H1 (cell line): ENCODE measurements at regions not wholly inside any gene's neighbourhood (a gene's known extent, or its start where the extent isn't known, plus 50 kb on each side); places are given as distances from the start of the nearest gene placed in this dataset.

ENCODE experiments used
- CTCF ChIA-PET: fragments of 300-600 bp; sonication (Branson Sonifier 250); formaldehyde crosslinking; loops from one replicate; lab custom pipeline; 2021; ENCODE audit not compliant: partially characterized antibody; lab: Charles Lee
- POLR2A ChIA-PET: fragments of 300-600 bp; sonication (Branson Sonifier 250); formaldehyde crosslinking; loops from one replicate; lab custom pipeline; 2021; ENCODE audit warnings: inconsistent platforms; ENCODE audit not compliant: partially characterized antibody; lab: Charles Lee
- DNase-seq, 2 experiments: peaks; one replicate each; pipeline versions ENCODE4 v3.0.0 to v3.0.0-alpha.2; 2010 to 2022; ENCODE audit warnings: low spot score in 2 of 2, low read depth in 1 of 2, mixed read lengths in 1 of 2
- FAIRE-seq: peaks from 2 replicates; lab custom pipeline; 2011; peaks lifted over from hg19 to GRCh38; lab: Jason Lieb, UNC
- H2AFZ ChIP-seq: 2 replicates; pipeline ENCODE4 v1.8.1; 2012; ENCODE audit warnings: low read length, inconsistent platforms
- H2AK5ac ChIP-seq: 2 replicates; pipeline ENCODE4 v1.6.1; 2013; ENCODE audit warnings: low read depth, low read length
- H2BK120ac ChIP-seq: replicated peaks from 2 replicates; pipeline ENCODE3; 2013; ENCODE audit warnings: low read depth, low read length, inconsistent platforms
- H2BK12ac ChIP-seq: 2 replicates; pipeline ENCODE4 v1.6.1; 2013; ENCODE audit warnings: low read depth, low read length
- H2BK15ac ChIP-seq: 2 replicates; pipeline ENCODE4 v1.6.1; 2013; ENCODE audit warnings: low read length
- H2BK20ac ChIP-seq: 2 replicates; pipeline ENCODE4 v1.6.1; 2013; ENCODE audit warnings: low read length
- H2BK5ac ChIP-seq: 2 replicates; pipeline ENCODE4 v1.6.1; 2013; ENCODE audit warnings: low read depth, low read length
- H3K14ac ChIP-seq: 2 replicates; pipeline ENCODE4 v1.6.1; 2013; ENCODE audit warnings: inconsistent platforms; ENCODE audit not compliant: insufficient read length
- H3K18ac ChIP-seq: 2 replicates; pipeline ENCODE4 v1.6.1; 2013; ENCODE audit warnings: low read length; ENCODE audit errors: extremely low read depth
- H3K23ac ChIP-seq: 2 replicates; pipeline ENCODE4 v1.6.1; 2013; ENCODE audit warnings: inconsistent platforms; ENCODE audit not compliant: insufficient read length
- H3K23me2 ChIP-seq: 2 replicates; pipeline ENCODE4 v1.6.1; 2013; ENCODE audit warnings: low read depth, low read length
- H3K27ac ChIP-seq: 2 replicates; pipeline ENCODE4 v1.6.1; 2011; ENCODE audit warnings: low read depth, low read length, inconsistent platforms
- H3K27me3 ChIP-seq, 4 experiments: replicated peaks in 1 of 4; 1 replicate in 1 of 4; 2 replicates in 3 of 4; pipeline versions ENCODE4 v1.6.1 to v1.8.1; 2011 to 2013; ENCODE audit warnings: low read length in 3 of 4, mild to moderate bottlenecking in 3 of 4, inconsistent platforms in 2 of 4, mixed read lengths in 2 of 4, moderate library complexity in 1 of 4; ENCODE audit not compliant: control insufficient read depth in 3 of 4, insufficient read depth in 3 of 4; ENCODE audit errors: extremely low read depth in 1 of 4
- H3K36me3 ChIP-seq, 4 experiments: 2 replicates each; pipeline versions ENCODE4 v1.6.1 to v1.8.1; 2011 to 2013; ENCODE audit warnings: mild to moderate bottlenecking in 4 of 4, low read length in 3 of 4, moderate library complexity in 2 of 4, control low read depth in 1 of 4, inconsistent platforms in 1 of 4; ENCODE audit not compliant: insufficient read depth in 4 of 4, control insufficient read depth in 2 of 4
- H3K4ac ChIP-seq: replicated peaks from 2 replicates; pipeline ENCODE3; 2013; ENCODE audit warnings: low read length, low read depth, mixed read lengths, inconsistent platforms; ENCODE audit not compliant: insufficient read length
- H3K4me1 ChIP-seq, 4 experiments: replicated peaks in 1 of 4; 1 replicate in 1 of 4; 2 replicates in 3 of 4; pipeline versions ENCODE4 v1.6.1 to v1.8.1; 2011 to 2013; ENCODE audit warnings: low read length in 3 of 4, inconsistent platforms in 2 of 4, mixed read lengths in 1 of 4; ENCODE audit not compliant: insufficient read depth in 4 of 4, control insufficient read depth in 3 of 4
- H3K4me2 ChIP-seq, 2 experiments: 2 replicates each; pipeline versions ENCODE4 v1.6.1 to v1.8.1; 2011 to 2013; ENCODE audit warnings: low read depth in 2 of 2, low read length in 2 of 2, control low read depth in 1 of 2, inconsistent platforms in 1 of 2, mild to moderate bottlenecking in 1 of 2; ENCODE audit not compliant: insufficient read depth in 1 of 2
- H3K4me3 ChIP-seq, 4 experiments: fragments of 200-600, 300-600 bp in 1 of 4; sonication (generic), shearing (Covaris generic), sonication (Bioruptor Twin) in 1 of 4; 2 replicates each; pipeline versions ENCODE4 v1.5.1 to v1.8.1; 2011 to 2016; ENCODE audit warnings: low read length in 4 of 4, low read depth in 3 of 4, control low read depth in 2 of 4, inconsistent platforms in 2 of 4, mild to moderate bottlenecking in 2 of 4, mixed read lengths in 1 of 4, moderate library complexity in 1 of 4; ENCODE audit not compliant: insufficient read depth in 2 of 4; ENCODE audit errors: extremely low read depth in 1 of 4
- H3K56ac ChIP-seq: replicated peaks from 2 replicates; pipeline ENCODE3; 2013; ENCODE audit warnings: low read depth, mild to moderate bottlenecking, mixed read lengths, low read length, inconsistent platforms; ENCODE audit not compliant: insufficient read length
- H3K79me1 ChIP-seq: 2 replicates; pipeline ENCODE4 v1.6.1; 2013; ENCODE audit warnings: low read depth, low read length, control low read depth
- H3K79me2 ChIP-seq, 2 experiments: 2 replicates each; pipeline versions ENCODE4 v1.6.1 to v1.8.1; 2012 to 2013; ENCODE audit warnings: low read length in 2 of 2, mild to moderate bottlenecking in 2 of 2, inconsistent platforms in 1 of 2; ENCODE audit not compliant: insufficient read depth in 2 of 2, control insufficient read depth in 1 of 2
- H3K9ac ChIP-seq, 4 experiments: replicated peaks in 1 of 4; 1 replicate in 1 of 4; 2 replicates in 3 of 4; pipeline versions ENCODE4 v1.6.1 to v1.8.1; 2011 to 2013; ENCODE audit warnings: low read depth in 3 of 4, low read length in 3 of 4, control low read depth in 2 of 4, mild to moderate bottlenecking in 2 of 4, moderate library complexity in 2 of 4, inconsistent platforms in 1 of 4; ENCODE audit errors: extremely low read depth in 1 of 4
- H3K9me3 ChIP-seq, 2 experiments: 2 replicates each; pipeline versions ENCODE4 v1.6.1 to v1.8.1; 2012 to 2013; ENCODE audit warnings: mild to moderate bottlenecking in 2 of 2, moderate library complexity in 2 of 2, control low read depth in 1 of 2, inconsistent platforms in 1 of 2, low read depth in 1 of 2, low read length in 1 of 2, mixed read lengths in 1 of 2; ENCODE audit not compliant: insufficient read depth in 2 of 2
- H4K20me1 ChIP-seq, 2 experiments: replicated peaks in 1 of 2; 2 replicates each; pipeline versions ENCODE3 to v1.8.1; 2011 to 2013; ENCODE audit warnings: inconsistent platforms in 2 of 2, low read length in 2 of 2, mild to moderate bottlenecking in 1 of 2; ENCODE audit not compliant: insufficient read depth in 2 of 2, control insufficient read depth in 1 of 2
- H4K5ac ChIP-seq: 2 replicates; pipeline ENCODE4 v1.6.1; 2013; ENCODE audit warnings: low read length, low read depth, mixed read lengths, inconsistent platforms; ENCODE audit not compliant: insufficient read length
- H4K8ac ChIP-seq: 2 replicates; pipeline ENCODE4 v1.8.0; 2013; ENCODE audit warnings: mild to moderate bottlenecking, moderate library complexity, low read length, inconsistent platforms; ENCODE audit not compliant: insufficient read depth; ENCODE audit errors: extremely low read depth
- H4K91ac ChIP-seq: replicated peaks from 2 replicates; pipeline ENCODE3; 2013; ENCODE audit warnings: low read length, mixed read lengths, inconsistent platforms; ENCODE audit not compliant: insufficient read length
- CHD1 ChIP-seq: IDR thresholded peaks from 2 replicates; pipeline ENCODE4 v1.6.1; 2012; ENCODE audit warnings: low read depth, low read length, improper control_type of control experiment
- CTBP2 ChIP-seq: IDR thresholded peaks from 2 replicates; pipeline ENCODE4 v1.7.0; 2011; ENCODE audit warnings: borderline replicate concordance, mild to moderate bottlenecking, moderate library complexity, mixed read lengths, low read length; ENCODE audit not compliant: insufficient read depth, insufficient read length
- HDAC2 ChIP-seq, 2 experiments: fragments of 300-600 bp in 1 of 2; sonication (generic) in 1 of 2; IDR thresholded peaks; 2 replicates each; pipeline ENCODE4 v1.6.1; 2011 to 2012; ENCODE audit warnings: low read depth in 2 of 2, low read length in 2 of 2, mild to moderate bottlenecking in 2 of 2, moderate library complexity in 2 of 2, borderline replicate concordance in 1 of 2, inconsistent platforms in 1 of 2
- HDAC6 ChIP-seq: IDR thresholded peaks from one replicate; pipeline ENCODE4 v1.7.1; 2012; ENCODE audit warnings: low read depth, mild to moderate bottlenecking, inconsistent platforms, low read length, moderate library complexity
- MAFK ChIP-seq: IDR thresholded peaks from 2 replicates; pipeline ENCODE4 v1.6.1; 2012; ENCODE audit warnings: low read depth, mild to moderate bottlenecking, improper control_type of control experiment, low read length
- POLR2AphosphoS5 ChIP-seq: IDR thresholded peaks from 2 replicates; pipeline ENCODE4 v1.6.1; 2011; ENCODE audit warnings: low read depth, low read length
- SAP30 ChIP-seq: fragments of 300-600 bp; sonication (generic); IDR thresholded peaks from 2 replicates; pipeline ENCODE4 v1.7.1; 2012; ENCODE audit warnings: low read length, moderate library complexity, mild to moderate bottlenecking, inconsistent platforms; ENCODE audit not compliant: insufficient read depth, insufficient replicate concordance
- SIX5 ChIP-seq: IDR thresholded peaks from 2 replicates; pipeline ENCODE4 v1.6.1; 2011; ENCODE audit warnings: mild to moderate bottlenecking, low read depth, low read length
- SP4 ChIP-seq: IDR thresholded peaks from 2 replicates; pipeline ENCODE4 v1.6.1; 2012; ENCODE audit warnings: low read length, inconsistent platforms
- SUZ12 ChIP-seq: fragments of 200-600 bp; sonication (generic); IDR thresholded peaks from 2 replicates; pipeline ENCODE4 v1.6.1; 2012; ENCODE audit warnings: mild to moderate bottlenecking, inconsistent platforms, low read length, moderate library complexity, mixed read lengths
- TAF1 ChIP-seq: IDR thresholded peaks from 2 replicates; pipeline ENCODE4 v1.6.1; 2011; ENCODE audit warnings: mild to moderate bottlenecking, low read depth, low read length
- TCF12 ChIP-seq: IDR thresholded peaks from 2 replicates; pipeline ENCODE4 v1.6.1; 2011; ENCODE audit warnings: low read depth, mild to moderate bottlenecking, low read length
- TEAD4 ChIP-seq: IDR thresholded peaks from 2 replicates; pipeline ENCODE4 v1.6.1; 2012; ENCODE audit warnings: low read depth, low read length, inconsistent platforms, mixed read lengths
- WGBS, 2 experiments: shearing (Covaris generic) in 1 of 2; methylation state at CpG; one replicate each; pipeline versions ENCODE4 v1.1.6 to v1.1.7; 2013 to 2015; ENCODE audit warnings: low lambda C conversion rate in 2 of 2, mixed read lengths in 2 of 2, inconsistent platforms in 1 of 2, low coverage in 1 of 2, missing lambda C conversion rate in 1 of 2; ENCODE audit not compliant: insufficient replicate concordance in 2 of 2, insufficient coverage in 1 of 2, insufficient read length in 1 of 2; ENCODE audit errors: extremely low coverage in 1 of 2, missing lambda C conversion rate in 1 of 2; 5-methylcytosine and 5-hydroxymethylcytosine counted together

- Histone ChIP-seq H2AFZ (peak overlapping the region; percentile 94), H3K56ac (no peak overlapping the region), H2BK20ac (no peak overlapping the region), H3K27ac (no peak overlapping the region), H3K4me3 (no peak overlapping the region), H4K5ac (no peak overlapping the region), H3K4me2 (no peak overlapping the region), H4K8ac (no peak overlapping the region), H3K9ac (no peak overlapping the region), H3K79me1 (no peaks in the 10 kb centered on the region), H3K14ac (no peak overlapping the region), H3K36me3 (no peaks in the 10 kb centered on the region), H3K9me3 (no peaks in the 10 kb centered on the region), H3K4ac (no peak overlapping the region), H4K20me1 (no peaks in the 10 kb centered on the region), H3K79me2 (no peaks in the 10 kb centered on the region), H3K4me1 (peaks cover 0 to 9% (median under 1%) of the 10 kb centered on the region in 4 experiments; a peak in 5 of 7 replicates), H2BK12ac (no peak overlapping the region), H3K23me2 (no peaks in the 10 kb centered on the region), H2BK120ac (no peak overlapping the region), H3K18ac (no peak overlapping the region), H4K91ac (no peak overlapping the region), H2AK5ac (no peak overlapping the region), H3K23ac (no peak overlapping the region), H3K27me3 (no peaks in the 10 kb centered on the region), H2BK5ac (no peak overlapping the region), H2BK15ac (no peak overlapping the region; the same call in 1 of the 2 replicates)
- FAIRE-seq (no peak), DNase-seq (no peak)
- WGBS, 2 experiments = 85% methylated on average over 6 of the region's 6 CpGs; no CpG with 5 or more reads in 1 of the 2 experiments
- ChIA-PET POLR2A (interaction anchor here (0.7 kb wide), 1 partner anchor 12 kb away, joined by 3 read pairs; no protein-coding TSS in a partner anchor), CTCF (interaction anchor here (1.1 to 2.4 kb wide), 5 partner anchors 10 to 113 kb away, joined by 3 to 5 read pairs (median 3); no protein-coding TSS in a partner anchor)
- TF ChIP-seq HDAC6 (no peak), CTBP2 (no peak), SP4 (no peak), SIX5 (no peak), CHD1 (no peak), HDAC2 (IDR thresholded peaks at IDR 0.05; ENCODE audit: borderline replicate concordance in 1 of 2, low read depth in 2 of 2, low read length in 2 of 2) (no peak), SUZ12 (no peak), MAFK (no peak), POLR2AphosphoS5 (no peak), TCF12 (no peak), SAP30 (no peak), TAF1 (no peak), TEAD4 (no peak)
Measured at GRCh38 chr2:176751314-176752227, 461.0 kb upstream of the HNRNPA3 start.
